Activated naive CD8-positive, alpha-beta T cell treated with anti-CD3 and anti-CD28 coated beads, Interleukin-2, amount 50 U/mL, for 24 hours (primary cell): ENCODE measurements at regions not wholly inside any gene's neighbourhood (a gene's known extent, or its start where the extent isn't known, plus 50 kb on each side); places are given as distances from the start of the nearest gene placed in this dataset.

Experiments used
- ATAC-seq: fragments of 150-1000 bp; cut with Tn5 transposase; one replicate; pipeline ENCODE4 v1.10.0; 2021
- DNase-seq: peaks from one replicate; pipeline ENCODE4 v3.0.0; 2021
- H3K27ac Mint-ChIP-seq: one replicate; pipeline ENCODE4 v1.8.0; 2021; ENCODE audit warnings: mild to moderate bottlenecking, mixed read lengths
- H3K27me3 Mint-ChIP-seq: one replicate; pipeline ENCODE4 v1.8.0; 2021; ENCODE audit warnings: mixed read lengths
- H3K36me3 Mint-ChIP-seq: one replicate; pipeline ENCODE4 v1.8.0; 2021; ENCODE audit warnings: low read depth, mixed read lengths
- H3K4me1 Mint-ChIP-seq: one replicate; pipeline ENCODE4 v1.8.0; 2021; ENCODE audit warnings: mixed read lengths
- H3K4me3 Mint-ChIP-seq: one replicate; pipeline ENCODE4 v1.8.0; 2021; ENCODE audit warnings: mild to moderate bottlenecking, moderate library complexity, mixed read lengths
- H3K9me3 Mint-ChIP-seq: one replicate; pipeline ENCODE4 v1.8.0; 2021; ENCODE audit warnings: mixed read lengths

DNA sequence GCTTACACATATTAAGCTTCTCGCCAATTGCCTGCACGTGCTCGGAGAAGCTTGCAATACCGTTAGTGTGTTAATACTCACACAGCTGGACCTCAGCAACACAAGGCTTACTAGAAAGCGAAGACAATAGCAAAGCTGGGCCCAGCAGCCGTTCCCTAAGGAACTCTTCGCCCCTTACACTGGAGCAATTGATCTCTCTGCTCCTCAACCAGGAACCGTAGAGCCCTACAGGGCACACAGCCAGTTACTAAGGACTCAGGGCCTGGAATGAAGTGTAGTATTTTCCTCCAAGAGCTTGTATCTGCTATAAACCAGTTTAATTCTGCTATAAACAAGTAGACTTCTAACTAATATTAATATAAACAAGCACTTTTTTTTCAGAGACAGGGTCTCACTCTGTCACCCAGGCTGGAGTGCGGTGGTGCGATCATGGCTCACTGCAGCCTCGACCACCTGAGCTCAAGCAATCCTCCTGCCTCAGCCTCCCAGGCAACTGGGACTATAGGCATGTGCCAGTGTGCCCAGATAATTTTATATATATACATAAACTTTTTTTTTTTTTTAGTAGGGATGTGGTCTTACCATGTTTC is 67.0 kb upstream of the SIMC1 start:
- peaks cover 17% of the 10 kb centered on the region for H3K27me3 Mint-ChIP-seq
- no peak overlapping the region for H3K27ac Mint-ChIP-seq
- H3K4me1 Mint-ChIP-seq: no peaks in the 10 kb centered on the region

DNA sequence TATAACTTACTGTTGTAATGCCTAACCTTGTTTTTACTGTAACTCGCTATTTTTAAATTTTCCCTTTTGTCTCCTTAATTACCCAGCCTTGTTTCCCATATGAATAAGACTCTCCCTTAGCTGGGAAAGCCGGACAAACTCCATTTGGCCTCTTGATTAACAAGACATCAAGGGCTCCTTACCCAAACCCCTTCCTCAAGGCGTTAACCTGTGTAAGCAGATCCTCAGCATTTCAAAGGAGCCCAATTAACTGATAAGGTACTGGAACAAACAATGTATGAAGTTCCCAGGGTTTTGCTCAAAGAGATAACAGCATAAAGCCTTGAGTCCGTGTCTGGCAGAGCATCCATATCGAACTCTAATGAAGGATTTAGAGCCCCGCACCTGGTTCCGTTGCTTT is 66.0 kb upstream of the SIMC1 start:
- H3K4me1 Mint-ChIP-seq: no peaks in the 10 kb centered on the region
- DNase-seq (no peak), ATAC-seq (no peak)
- no peaks in the 10 kb centered on the region for H3K36me3 Mint-ChIP-seq
- H3K27me3 Mint-ChIP-seq: peaks cover 19% of the 10 kb centered on the region
- H3K27ac Mint-ChIP-seq: no peak overlapping the region
- H3K4me3 Mint-ChIP-seq: no peak overlapping the region
- no peaks in the 10 kb centered on the region for H3K9me3 Mint-ChIP-seq

More for the DNA sequence above, 67.0 kb upstream of the SIMC1 start:
- H3K36me3 Mint-ChIP-seq: no peaks in the 10 kb centered on the region
- H3K9me3 Mint-ChIP-seq: no peaks in the 10 kb centered on the region
- DNase-seq (no peak), ATAC-seq (no peak)
- no peak overlapping the region for H3K4me3 Mint-ChIP-seq

DNA sequence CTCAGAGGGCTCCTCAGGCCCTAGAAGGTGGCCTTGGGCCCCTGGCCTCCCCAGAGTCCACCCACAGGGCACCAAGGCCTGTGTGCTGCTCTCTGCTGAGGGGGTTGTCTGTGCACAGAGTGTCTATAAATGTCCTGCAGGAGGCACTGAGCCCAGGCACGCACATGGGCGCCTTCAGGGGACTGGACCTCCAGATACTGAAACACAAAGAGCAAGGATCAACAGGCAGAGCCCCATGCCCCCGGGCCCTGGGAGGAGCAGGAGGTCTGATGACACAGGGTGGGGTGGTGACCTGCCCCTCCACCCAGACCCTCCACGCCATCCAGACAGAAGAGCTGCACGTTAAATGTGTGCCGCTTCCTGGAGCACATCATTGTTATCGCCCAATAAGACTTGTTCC is 64.6 kb upstream of the SIMC1 start:
- H3K27me3 Mint-ChIP-seq: peaks cover 17% of the 10 kb centered on the region

DNA sequence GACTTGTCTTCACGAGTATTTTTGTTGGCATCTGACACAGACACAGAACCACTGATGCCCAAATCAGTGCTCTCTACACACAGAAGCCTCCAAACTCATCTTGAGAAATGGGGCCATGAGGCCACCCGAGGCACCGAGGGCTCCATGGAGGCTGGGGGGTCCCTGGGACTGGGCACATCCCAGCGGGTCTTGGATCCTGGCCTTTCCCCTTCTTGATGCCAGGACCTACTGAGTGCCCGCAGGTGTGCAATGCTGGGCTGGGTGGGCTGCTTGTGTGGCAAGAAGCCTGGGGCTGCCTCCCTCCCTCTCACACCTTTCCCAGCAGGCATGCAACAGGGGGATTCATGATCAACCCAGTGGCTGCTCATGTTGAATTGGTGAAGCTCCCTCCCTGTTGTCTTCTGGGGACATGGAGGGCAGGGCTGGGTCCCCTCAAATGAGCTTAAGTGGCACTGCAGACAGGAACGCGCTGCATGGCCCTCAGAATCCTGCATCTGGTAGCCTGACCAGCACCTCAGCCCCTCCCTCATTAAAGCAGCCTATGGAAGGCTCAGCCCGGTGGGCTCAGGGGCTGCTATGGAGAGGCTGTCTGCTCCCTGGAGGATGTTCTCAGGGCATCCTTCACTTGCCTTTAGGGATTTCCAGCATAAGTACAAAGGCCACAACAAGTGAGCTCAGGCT is 63.7 kb upstream of the SIMC1 start:
- DNase-seq (no peak), ATAC-seq (no peak)
- Mint-ChIP-seq H3K4me1 (no peaks in the 10 kb centered on the region), H3K27me3 (peaks cover 15% of the 10 kb centered on the region), H3K4me3 (no peak overlapping the region), H3K36me3 (no peaks in the 10 kb centered on the region), H3K9me3 (peaks cover 6% of the 10 kb centered on the region), H3K27ac (no peak overlapping the region)

More for the DNA sequence above, 64.6 kb upstream of the SIMC1 start:
- no peaks in the 10 kb centered on the region for H3K4me1 Mint-ChIP-seq
- ATAC-seq (no peak), DNase-seq (no peak)
- peaks cover 4% of the 10 kb centered on the region for H3K9me3 Mint-ChIP-seq
- H3K4me3 Mint-ChIP-seq: no peak overlapping the region
- H3K27ac Mint-ChIP-seq: no peak overlapping the region
- no peaks in the 10 kb centered on the region for H3K36me3 Mint-ChIP-seq

DNA sequence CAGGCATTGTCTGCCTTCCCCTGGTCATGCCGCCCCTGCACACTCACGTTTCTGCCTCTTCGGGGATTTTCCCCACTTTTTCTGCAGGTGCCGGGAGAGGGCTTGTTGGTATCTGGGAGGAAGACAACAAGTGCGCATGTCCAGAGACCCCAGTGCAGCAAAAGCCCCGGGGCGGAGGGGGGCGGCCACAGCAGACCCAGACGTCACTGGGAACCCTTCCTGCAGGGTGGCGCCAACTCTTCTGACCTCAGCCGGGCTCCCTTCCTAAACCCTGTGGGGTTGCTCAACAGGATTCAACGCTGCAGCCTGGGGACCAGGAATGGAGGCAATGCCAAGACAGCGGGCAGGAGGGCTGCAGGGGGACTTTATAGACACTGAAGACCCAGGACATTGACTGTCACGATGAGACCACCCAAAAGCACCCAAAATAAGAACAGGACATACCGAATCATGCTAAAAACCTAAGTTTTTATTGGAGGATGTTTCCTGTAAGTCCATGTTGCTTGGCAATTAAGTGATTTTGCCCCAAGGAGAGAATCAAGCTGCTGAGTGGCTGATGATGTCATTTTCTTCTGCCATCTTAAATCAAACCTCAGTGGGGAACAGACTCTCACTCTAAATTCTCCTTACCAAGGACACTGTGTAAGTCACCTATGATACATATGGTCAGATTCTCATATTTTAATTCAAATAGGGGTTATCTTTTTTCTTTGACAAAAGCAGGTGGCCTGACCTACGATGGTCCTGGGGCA is 62.9 kb upstream of the SIMC1 start:
- Mint-ChIP-seq H3K27me3 (peaks cover 17% of the 10 kb centered on the region), H3K9me3 (peaks cover 6% of the 10 kb centered on the region), H3K27ac (no peak overlapping the region), H3K4me3 (no peak overlapping the region), H3K4me1 (no peaks in the 10 kb centered on the region), H3K36me3 (no peaks in the 10 kb centered on the region)
- ATAC-seq: no peak
- DNase-seq: no peak

DNA sequence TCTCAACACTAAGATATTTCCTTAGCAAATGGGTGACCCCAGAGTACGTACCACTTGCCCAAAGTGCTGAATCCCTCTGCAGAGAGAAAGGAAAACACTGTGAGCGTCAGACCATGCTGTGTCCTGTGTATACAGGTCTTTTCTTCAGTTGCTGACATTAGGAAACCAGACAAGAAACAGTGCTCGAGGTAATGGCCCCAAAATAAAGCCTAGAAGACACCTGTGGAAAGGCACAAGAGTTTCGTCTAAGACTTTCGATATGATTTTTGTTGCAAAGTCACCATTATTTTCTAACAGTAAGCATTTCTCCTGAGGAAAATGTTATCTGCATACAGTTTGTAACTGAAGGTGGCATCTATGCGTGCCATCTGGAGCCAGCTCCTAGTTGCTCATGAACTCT is 62.0 kb upstream of the SIMC1 start:
- H3K4me3 Mint-ChIP-seq: no peak overlapping the region
- H3K27ac Mint-ChIP-seq: no peak overlapping the region
- H3K9me3 Mint-ChIP-seq: peaks cover 6% of the 10 kb centered on the region
- H3K4me1 Mint-ChIP-seq: no peaks in the 10 kb centered on the region
- no peak for ATAC-seq
- H3K36me3 Mint-ChIP-seq: no peaks in the 10 kb centered on the region
- DNase-seq: no peak
- peaks cover 21% of the 10 kb centered on the region for H3K27me3 Mint-ChIP-seq

DNA sequence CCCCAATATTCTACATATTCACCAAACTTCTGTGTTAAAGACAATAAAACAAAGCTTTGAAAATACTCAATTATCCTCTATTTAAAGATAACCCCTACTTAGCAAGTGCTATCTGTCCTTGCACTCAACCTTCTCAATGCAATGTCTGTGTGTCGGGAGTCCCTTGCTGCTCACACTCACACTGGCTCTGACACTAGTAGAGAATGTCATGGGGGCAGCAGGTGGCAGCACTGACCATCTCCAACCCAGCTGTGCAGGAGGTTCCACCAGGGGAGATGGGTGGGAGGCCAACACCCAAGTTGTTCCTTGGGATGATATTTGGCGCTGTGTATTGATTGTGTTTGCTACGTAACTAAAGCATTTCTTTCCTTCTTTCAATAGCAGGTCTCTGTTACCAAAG is 59.4 kb upstream of the SIMC1 start:
- Mint-ChIP-seq H3K4me1 (no peaks in the 10 kb centered on the region), H3K36me3 (no peaks in the 10 kb centered on the region)
- no peak for DNase-seq

DNA sequence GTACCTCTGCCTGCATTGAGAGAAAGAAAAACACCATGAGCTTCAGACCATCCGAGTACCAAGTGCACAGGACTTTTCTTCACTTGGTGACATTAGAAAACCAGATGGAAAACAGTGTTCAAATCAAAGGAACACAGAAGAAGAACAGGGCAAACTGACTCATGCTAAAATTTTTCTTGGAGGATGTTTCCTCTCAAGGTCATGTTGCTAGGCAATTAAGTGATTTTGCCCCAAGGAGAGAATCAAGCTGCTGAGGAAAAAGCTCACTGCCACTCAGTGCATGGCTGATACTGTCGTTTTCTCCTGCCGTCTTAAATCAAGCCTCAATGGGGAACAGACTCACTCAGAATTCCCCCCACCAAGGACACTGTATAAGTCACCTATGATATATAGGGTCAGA is 57.9 kb upstream of the SIMC1 start:
- Mint-ChIP-seq H3K4me1 (no peaks in the 10 kb centered on the region), H3K4me3 (no peak overlapping the region), H3K27me3 (peaks cover 20% of the 10 kb centered on the region), H3K27ac (no peak overlapping the region), H3K36me3 (no peaks in the 10 kb centered on the region), H3K9me3 (peaks cover 6% of the 10 kb centered on the region)
- DNase-seq (no peak), ATAC-seq (no peak)

More for the DNA sequence above, 59.4 kb upstream of the SIMC1 start:
- Mint-ChIP-seq H3K4me3 (no peak overlapping the region), H3K9me3 (peaks cover 6% of the 10 kb centered on the region), H3K27me3 (peaks cover 24% of the 10 kb centered on the region), H3K27ac (no peak overlapping the region)
- ATAC-seq: no peak

DNA sequence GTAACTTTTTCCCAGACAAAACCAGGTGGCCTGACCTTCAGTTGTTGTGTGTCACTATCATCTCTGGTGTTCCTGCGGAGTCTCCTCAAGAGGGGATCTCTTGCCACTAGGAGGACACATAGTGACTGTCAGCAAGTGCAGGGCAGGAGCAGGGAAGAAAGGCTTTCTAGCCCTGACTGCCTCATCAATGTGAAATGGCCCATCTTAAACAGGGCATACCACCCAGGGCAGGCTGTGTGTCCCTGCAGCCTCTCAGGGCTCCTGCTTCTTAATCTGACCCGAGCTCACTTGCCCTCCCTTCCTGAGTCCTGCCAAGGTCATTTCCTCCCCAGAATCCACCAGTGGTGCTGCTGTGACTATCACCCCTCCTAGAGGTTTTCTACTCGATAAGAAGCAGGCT is 57.4 kb upstream of the SIMC1 start:
- DNase-seq: no peak
- H3K27ac Mint-ChIP-seq: no peak overlapping the region
- H3K36me3 Mint-ChIP-seq: no peaks in the 10 kb centered on the region
- peaks cover 6% of the 10 kb centered on the region for H3K9me3 Mint-ChIP-seq
- H3K4me1 Mint-ChIP-seq: no peaks in the 10 kb centered on the region
- no peak overlapping the region for H3K4me3 Mint-ChIP-seq
- no peak for ATAC-seq
- H3K27me3 Mint-ChIP-seq: peaks cover 19% of the 10 kb centered on the region

DNA sequence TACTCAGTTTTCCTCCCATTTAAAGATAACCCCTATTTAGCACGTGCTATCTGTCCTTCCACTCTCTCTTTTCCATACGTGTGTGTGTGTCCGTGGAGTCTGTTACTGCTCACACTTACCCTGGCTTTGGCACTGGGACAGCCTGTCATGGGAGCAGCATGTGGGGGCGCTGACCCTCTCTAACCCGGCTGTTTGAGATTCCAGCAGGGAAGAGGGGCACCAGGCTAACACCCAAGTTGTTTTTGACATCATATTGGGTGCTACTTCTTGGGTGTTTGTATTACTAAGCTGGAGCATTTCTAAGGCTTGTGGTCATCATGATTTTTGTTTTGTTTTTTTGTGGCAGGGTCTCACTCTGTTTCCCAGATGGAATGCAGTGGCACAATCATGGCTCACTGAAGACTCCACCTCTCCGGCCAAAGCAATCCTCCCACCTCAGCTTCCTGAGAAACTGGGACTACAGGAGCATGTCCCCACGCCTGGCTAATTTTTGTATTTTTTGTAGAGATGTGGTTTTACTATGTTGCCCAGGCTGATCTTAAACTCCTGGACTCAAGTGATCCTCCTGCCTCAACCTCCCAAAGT is 56.9 kb upstream of the SIMC1 start:
- ATAC-seq: no peak
- no peaks in the 10 kb centered on the region for H3K4me1 Mint-ChIP-seq
- no peak for DNase-seq
- no peak overlapping the region for H3K4me3 Mint-ChIP-seq
- no peaks in the 10 kb centered on the region for H3K36me3 Mint-ChIP-seq
- no peak overlapping the region for H3K27ac Mint-ChIP-seq
- H3K9me3 Mint-ChIP-seq: peaks cover 6% of the 10 kb centered on the region
- peaks cover 16% of the 10 kb centered on the region for H3K27me3 Mint-ChIP-seq

DNA sequence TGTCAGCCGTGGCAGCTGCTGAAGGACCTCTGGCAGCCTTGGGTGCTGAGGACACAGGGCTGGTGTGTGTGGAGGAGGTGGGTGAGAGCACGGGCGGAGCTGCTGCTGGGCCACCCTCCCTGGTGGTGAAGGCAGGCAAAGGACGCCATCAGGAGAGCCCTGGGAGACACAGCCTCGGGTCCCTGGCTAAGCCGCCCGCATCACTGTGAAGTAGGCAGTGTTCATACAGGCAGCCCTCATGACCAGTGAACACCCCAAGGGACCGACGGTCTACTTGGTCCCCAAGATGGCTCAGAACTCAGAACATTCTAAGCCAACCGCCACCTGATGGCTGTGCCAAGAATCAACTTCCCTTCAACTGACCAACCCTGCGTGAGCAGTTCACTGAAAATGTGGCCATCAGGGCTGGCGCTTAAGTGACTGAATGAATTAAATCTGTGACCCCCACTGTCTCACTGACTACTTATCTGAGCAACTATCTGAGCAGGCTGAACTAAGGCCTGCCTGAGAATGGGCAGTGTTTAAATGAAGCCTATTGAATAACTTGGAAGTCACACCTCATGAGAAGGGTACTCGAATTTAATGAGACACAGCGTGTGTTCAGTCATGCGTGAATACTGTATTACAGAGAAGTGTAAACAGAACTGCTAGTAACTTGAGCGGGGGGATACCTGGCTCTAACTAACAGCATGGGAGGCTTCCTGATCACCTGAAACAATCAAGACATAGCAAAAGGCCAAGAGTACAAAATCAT is 54.7 kb upstream of the SIMC1 start:
- no peaks in the 10 kb centered on the region for H3K36me3 Mint-ChIP-seq

DNA sequence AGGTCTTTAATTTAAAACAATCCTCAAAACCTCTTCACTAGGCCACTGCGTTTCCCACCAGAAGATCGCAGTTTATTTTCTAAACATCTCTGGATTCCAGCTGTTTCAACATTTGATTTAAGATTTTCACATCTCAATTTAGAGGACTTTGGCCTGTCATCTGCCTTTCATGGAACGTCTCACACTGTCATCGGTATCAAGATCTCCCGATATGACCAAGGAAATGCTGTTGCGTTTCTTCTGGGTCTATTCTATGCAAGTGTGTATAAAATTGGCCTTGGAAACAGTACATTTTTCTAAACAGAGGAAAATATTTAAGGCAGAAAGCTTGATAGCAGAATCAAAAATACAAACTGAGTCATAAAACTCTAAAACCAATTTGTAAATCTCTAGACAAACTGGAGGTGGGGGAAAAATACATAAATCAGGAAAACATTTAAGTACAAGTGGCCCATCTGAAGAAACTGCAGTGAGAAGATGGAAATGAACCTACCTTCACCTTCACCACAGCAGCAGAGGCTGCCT is 53.6 kb upstream of the SIMC1 start:
- Mint-ChIP-seq H3K9me3 (no peaks in the 10 kb centered on the region), H3K27me3 (peaks cover 9% of the 10 kb centered on the region), H3K27ac (no peak overlapping the region), H3K36me3 (no peaks in the 10 kb centered on the region), H3K4me1 (no peaks in the 10 kb centered on the region), H3K4me3 (no peak overlapping the region)
- ATAC-seq (no peak), DNase-seq (no peak)

More for the DNA sequence above, 54.7 kb upstream of the SIMC1 start:
- peaks cover 9% of the 10 kb centered on the region for H3K27me3 Mint-ChIP-seq
- H3K4me3 Mint-ChIP-seq: no peak overlapping the region
- peaks cover 4% of the 10 kb centered on the region for H3K9me3 Mint-ChIP-seq
- no peak overlapping the region for H3K27ac Mint-ChIP-seq
- DNase-seq: no peak
- H3K4me1 Mint-ChIP-seq: no peaks in the 10 kb centered on the region
- ATAC-seq: no peak

DNA sequence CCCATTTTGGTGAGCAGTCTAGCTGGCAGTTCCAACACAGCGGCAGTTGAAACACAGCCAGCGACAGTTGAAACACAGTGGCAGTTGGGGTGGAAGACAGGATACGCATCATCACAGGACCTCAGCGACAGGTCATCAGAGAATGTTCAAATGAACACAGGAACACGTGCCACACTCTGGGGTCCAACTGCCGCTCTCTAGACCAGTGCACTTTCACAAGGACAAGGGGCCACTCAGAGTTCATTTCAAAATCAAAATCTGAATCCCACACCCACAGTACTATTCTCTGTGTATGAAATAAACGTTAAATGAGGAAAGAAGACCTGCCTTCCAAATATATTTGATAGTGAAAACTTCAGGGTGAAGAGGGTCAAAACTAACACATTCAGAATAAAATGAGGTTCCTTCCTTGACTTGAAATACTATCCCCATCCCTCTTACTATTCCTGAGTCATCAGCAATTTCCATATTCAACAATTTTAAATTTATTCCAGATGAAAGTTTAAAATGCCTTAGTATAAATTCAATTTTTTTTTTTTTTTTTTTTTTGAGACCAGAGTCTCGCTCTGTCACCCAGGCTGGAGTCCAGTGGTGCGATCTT is 53.0 kb upstream of the SIMC1 start:
- no peak overlapping the region for H3K27ac Mint-ChIP-seq
- H3K9me3 Mint-ChIP-seq: no peaks in the 10 kb centered on the region
- no peak overlapping the region for H3K4me3 Mint-ChIP-seq
- H3K27me3 Mint-ChIP-seq: peaks cover 6% of the 10 kb centered on the region
- ATAC-seq: no peak
- DNase-seq: no peak
- H3K36me3 Mint-ChIP-seq: no peaks in the 10 kb centered on the region
- H3K4me1 Mint-ChIP-seq: no peaks in the 10 kb centered on the region

DNA sequence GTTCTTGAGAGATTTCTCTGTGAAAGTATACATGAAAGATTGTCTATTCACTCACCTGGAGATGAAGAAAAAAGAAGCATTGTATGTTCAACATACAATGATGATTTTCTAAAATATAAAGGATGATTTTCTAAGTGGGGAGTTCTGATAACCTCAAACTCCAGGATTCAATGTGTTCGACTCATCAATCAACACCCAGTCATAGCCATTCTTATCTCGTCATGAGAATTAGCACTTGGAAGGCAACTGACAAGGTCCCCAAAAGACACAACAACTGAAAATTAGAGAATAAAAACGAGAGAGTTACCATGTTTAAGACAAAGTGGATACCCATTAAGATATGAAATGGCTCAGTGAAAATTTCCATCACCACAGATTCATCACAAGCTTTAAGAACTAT is 52.1 kb upstream of the SIMC1 start:
- ATAC-seq (no peak), DNase-seq (no peak)
- Mint-ChIP-seq H3K27me3 (peaks cover 4% of the 10 kb centered on the region), H3K4me1 (no peaks in the 10 kb centered on the region), H3K4me3 (no peak overlapping the region), H3K9me3 (no peaks in the 10 kb centered on the region), H3K36me3 (no peaks in the 10 kb centered on the region), H3K27ac (no peak overlapping the region)
